ENCODE measurements at regions not wholly inside any gene's neighbourhood (a gene's known extent, or its start where the extent isn't known, plus 50 kb on each side); places are given as distances from the start of the nearest gene placed in this dataset.
A peak's percentile ranks its signal among the peaks of the same experiment; 100 is the strongest.
"Not testable (repeated sequence)": the region's sequence is repeated elsewhere in the genome, so short reads cannot be mapped to it uniquely, and the experiment has no call there.

GRCh38 chr9:40884072-40884901, 244.2 kb downstream of the FOXD4L6 start:
- H3K9me3 ChIP-seq (ENCODE audit: insufficient read depth, low read depth, low read length) = peaks cover 24% of the 10 kb centered on the region
- H3K9ac ChIP-seq (ENCODE audit: low read length) = no peak overlapping the region
- H2AFZ ChIP-seq (ENCODE audit: insufficient read depth, low read length, poor library complexity) = no peak overlapping the region
- WGBS (ENCODE audit: extremely low coverage, insufficient coverage, insufficient read length) = no CpG with 5 or more reads among the region's 40 CpGs
- no peak overlapping the region for H4K8ac ChIP-seq (ENCODE audit: low read depth, low read length)
- H4K91ac ChIP-seq (ENCODE audit: low read depth, low read length) = no peak overlapping the region
- no peak overlapping the region for H3K14ac ChIP-seq (ENCODE audit: low read length)
- no peak overlapping the region for H3K4ac ChIP-seq (ENCODE audit: low read depth, low read length)
- no peaks in the 10 kb centered on the region for H3K79me1 ChIP-seq (ENCODE audit: low read length)
- no peak overlapping the region for H3K23ac ChIP-seq (ENCODE audit: low read length)
- H3K36me3 ChIP-seq (ENCODE audit: control insufficient read depth in 1 of 2, insufficient read depth in 2 of 2, low read length in 2 of 2) = no peaks in the 10 kb centered on the region
- no peak overlapping the region for H2AK5ac ChIP-seq (ENCODE audit: low read length)
- H3K79me2 ChIP-seq (ENCODE audit: control insufficient read depth, insufficient read depth, low read length, poor library complexity) = no peaks in the 10 kb centered on the region
- no peak overlapping the region for H4K12ac ChIP-seq (ENCODE audit: low read depth, low read length)
- no peak overlapping the region for H3K18ac ChIP-seq (ENCODE audit: low read length)
- H2BK12ac ChIP-seq (ENCODE audit: low read length) = no peak overlapping the region
- no peak overlapping the region for H2BK5ac ChIP-seq (ENCODE audit: low read depth, low read length, poor library complexity)
- H3K4me3 ChIP-seq (ENCODE audit: low read depth, low read length) = peak overlapping the region; percentile 11
- H3K4me2 ChIP-seq (ENCODE audit: low read length) = no peak overlapping the region
- DNase-seq = no peak
- no peaks in the 10 kb centered on the region for H3K4me1 ChIP-seq (ENCODE audit: control insufficient read depth in 1 of 2, insufficient read depth in 2 of 2, low read length in 2 of 2)
- no peak overlapping the region for H3K27ac ChIP-seq (ENCODE audit: low read depth, low read length)
- no peak overlapping the region for H2BK120ac ChIP-seq (ENCODE audit: insufficient read depth, low read length, poor library complexity)
- no peaks in the 10 kb centered on the region for H3K27me3 ChIP-seq (ENCODE audit: insufficient read depth, low read length)

DNA sequence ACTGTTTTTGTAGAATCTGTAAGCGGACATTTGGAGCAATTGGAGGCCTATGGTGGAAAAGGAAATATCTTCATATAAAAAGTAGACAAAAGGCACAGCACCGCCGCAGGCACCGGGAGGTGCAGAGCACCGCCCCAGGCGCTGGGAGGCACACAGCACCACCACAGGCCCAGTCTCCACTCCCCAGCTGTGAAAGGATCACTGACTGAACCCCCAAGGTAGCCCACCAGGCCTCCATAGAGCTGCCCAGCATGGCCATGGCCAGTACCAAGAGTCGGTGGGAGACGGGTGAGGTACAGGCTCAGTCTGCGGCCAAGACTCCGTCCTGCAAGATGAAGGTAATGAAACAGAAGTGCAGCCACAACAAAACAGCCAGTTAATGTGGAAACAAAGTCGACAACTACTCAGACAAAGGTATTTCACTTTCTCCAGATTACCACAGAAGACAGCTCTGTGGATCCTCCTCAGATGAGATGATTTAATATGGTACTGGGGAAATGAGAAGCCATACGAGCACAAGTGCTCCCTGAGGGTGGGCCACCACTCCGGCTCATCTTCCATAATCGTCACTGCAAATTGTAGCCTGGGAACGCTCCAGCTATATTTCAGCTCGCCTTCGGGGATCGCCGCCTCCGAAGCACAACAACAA, 244.9 kb downstream of the FOXD4L6 start:
- H4K8ac ChIP-seq (ENCODE audit: low read depth, low read length); H2BK5ac ChIP-seq (ENCODE audit: low read depth, low read length, poor library complexity): not testable (repeated sequence)
- no CpG with 5 or more reads among the region's 20 CpGs for WGBS (ENCODE audit: extremely low coverage, insufficient coverage, insufficient read length)

DNA sequence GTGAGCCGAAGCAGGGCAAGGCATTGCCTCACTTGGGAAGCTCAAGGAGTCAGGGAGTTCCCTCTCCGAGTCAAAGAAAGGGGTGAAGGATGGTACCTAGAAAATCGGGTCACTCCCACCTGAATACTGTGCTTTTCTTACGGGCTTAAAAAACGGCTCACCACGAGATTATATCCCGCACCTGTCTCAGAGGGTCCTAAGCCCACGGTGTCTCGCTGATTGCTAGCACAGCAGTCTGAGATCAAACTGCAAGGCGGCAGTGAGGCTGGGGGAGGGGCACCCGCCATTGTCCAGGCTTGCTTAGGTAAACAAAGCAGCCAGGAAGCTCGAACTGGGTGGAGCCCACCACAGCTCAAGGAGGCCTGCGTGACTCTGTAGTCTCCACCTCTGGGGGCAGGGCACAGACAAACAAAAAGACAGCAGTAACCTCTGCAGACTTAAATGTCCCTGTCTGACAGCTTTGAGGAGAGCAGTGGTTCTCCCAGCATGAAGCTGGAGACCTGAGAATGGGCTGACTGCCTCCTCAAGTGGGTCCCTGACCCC, 254.7 kb downstream of the FOXD4L6 start:
- H3K79me1 ChIP-seq (ENCODE audit: low read length); H3K9ac ChIP-seq (ENCODE audit: low read length); H3K27me3 ChIP-seq (ENCODE audit: insufficient read depth, low read length); DNase-seq; H3K23ac ChIP-seq (ENCODE audit: low read length); H4K8ac ChIP-seq (ENCODE audit: low read depth, low read length); H4K12ac ChIP-seq (ENCODE audit: low read depth, low read length); H2AK5ac ChIP-seq (ENCODE audit: low read length); H3K18ac ChIP-seq (ENCODE audit: low read length); H3K79me2 ChIP-seq (ENCODE audit: control insufficient read depth, insufficient read depth, low read length, poor library complexity); H3K36me3 ChIP-seq (ENCODE audit: control insufficient read depth in 1 of 2, insufficient read depth in 2 of 2, low read length in 2 of 2); H2BK120ac ChIP-seq (ENCODE audit: insufficient read depth, low read length, poor library complexity); H4K91ac ChIP-seq (ENCODE audit: low read depth, low read length); H2BK12ac ChIP-seq (ENCODE audit: low read length); H2AFZ ChIP-seq (ENCODE audit: insufficient read depth, low read length, poor library complexity); H2BK5ac ChIP-seq (ENCODE audit: low read depth, low read length, poor library complexity); H3K4me1 ChIP-seq (ENCODE audit: control insufficient read depth in 1 of 2, insufficient read depth in 2 of 2, low read length in 2 of 2); H3K14ac ChIP-seq (ENCODE audit: low read length); H3K9me3 ChIP-seq (ENCODE audit: insufficient read depth, low read depth, low read length); H3K4me2 ChIP-seq (ENCODE audit: low read length); H3K27ac ChIP-seq (ENCODE audit: low read depth, low read length); H3K4me3 ChIP-seq (ENCODE audit: low read depth, low read length); H3K4ac ChIP-seq (ENCODE audit: low read depth, low read length): not testable (repeated sequence)
- WGBS (ENCODE audit: extremely low coverage, insufficient coverage, insufficient read length) = no CpG with 5 or more reads among the region's 13 CpGs

More for the DNA sequence above, 244.9 kb downstream of the FOXD4L6 start:
- H3K9me3 ChIP-seq (ENCODE audit: insufficient read depth, low read depth, low read length) = peaks cover 24% of the 10 kb centered on the region
- H3K36me3 ChIP-seq (ENCODE audit: control insufficient read depth in 1 of 2, insufficient read depth in 2 of 2, low read length in 2 of 2); H3K18ac ChIP-seq (ENCODE audit: low read length); H3K14ac ChIP-seq (ENCODE audit: low read length); H3K79me1 ChIP-seq (ENCODE audit: low read length); H2BK12ac ChIP-seq (ENCODE audit: low read length); H4K91ac ChIP-seq (ENCODE audit: low read depth, low read length); H3K23ac ChIP-seq (ENCODE audit: low read length); H3K79me2 ChIP-seq (ENCODE audit: control insufficient read depth, insufficient read depth, low read length, poor library complexity); H3K4ac ChIP-seq (ENCODE audit: low read depth, low read length); H3K27me3 ChIP-seq (ENCODE audit: insufficient read depth, low read length); DNase-seq; H2BK120ac ChIP-seq (ENCODE audit: insufficient read depth, low read length, poor library complexity); H3K4me1 ChIP-seq (ENCODE audit: control insufficient read depth in 1 of 2, insufficient read depth in 2 of 2, low read length in 2 of 2); H4K12ac ChIP-seq (ENCODE audit: low read depth, low read length); H2AK5ac ChIP-seq (ENCODE audit: low read length); H3K9ac ChIP-seq (ENCODE audit: low read length); H2AFZ ChIP-seq (ENCODE audit: insufficient read depth, low read length, poor library complexity); H3K27ac ChIP-seq (ENCODE audit: low read depth, low read length); H3K4me2 ChIP-seq (ENCODE audit: low read length): not testable (repeated sequence)
- peak overlapping the region; percentile 11 for H3K4me3 ChIP-seq (ENCODE audit: low read depth, low read length)

- DNase-seq; H2BK5ac ChIP-seq (ENCODE audit: low read depth, low read length, poor library complexity); H3K9me3 ChIP-seq (ENCODE audit: insufficient read depth, low read depth, low read length); H3K4ac ChIP-seq (ENCODE audit: low read depth, low read length); H3K27ac ChIP-seq (ENCODE audit: low read depth, low read length); H3K79me1 ChIP-seq (ENCODE audit: low read length); H3K79me2 ChIP-seq (ENCODE audit: control insufficient read depth, insufficient read depth, low read length, poor library complexity); H2BK120ac ChIP-seq (ENCODE audit: insufficient read depth, low read length, poor library complexity); H3K4me3 ChIP-seq (ENCODE audit: low read depth, low read length); H3K23ac ChIP-seq (ENCODE audit: low read length); H4K91ac ChIP-seq (ENCODE audit: low read depth, low read length); H3K36me3 ChIP-seq (ENCODE audit: control insufficient read depth in 1 of 2, insufficient read depth in 2 of 2, low read length in 2 of 2); H4K12ac ChIP-seq (ENCODE audit: low read depth, low read length); H4K8ac ChIP-seq (ENCODE audit: low read depth, low read length); H3K4me2 ChIP-seq (ENCODE audit: low read length); H2AK5ac ChIP-seq (ENCODE audit: low read length); H2AFZ ChIP-seq (ENCODE audit: insufficient read depth, low read length, poor library complexity); H3K9ac ChIP-seq (ENCODE audit: low read length); H3K18ac ChIP-seq (ENCODE audit: low read length); H3K4me1 ChIP-seq (ENCODE audit: control insufficient read depth in 1 of 2, insufficient read depth in 2 of 2, low read length in 2 of 2); H2BK12ac ChIP-seq (ENCODE audit: low read length); H3K14ac ChIP-seq (ENCODE audit: low read length); H3K27me3 ChIP-seq (ENCODE audit: insufficient read depth, low read length): not testable (repeated sequence)
- no CpG with 5 or more reads among the region's 4 CpGs for WGBS (ENCODE audit: extremely low coverage, insufficient coverage, insufficient read length)
These were observed 260.0 kb downstream of the FOXD4L6 start for GRCh38 chr9:40868437-40868836.
